ENCODE measurements at regions not wholly inside any gene's neighbourhood (a gene's known extent, or its start where the extent isn't known, plus 50 kb on each side); places are given as distances from the start of the nearest gene placed in this dataset.

- no peak for DNase-seq
Measured at GRCh38 chr19:34305221-34306083, 51.1 kb downstream of the GARRE1 start.

- no peak for DNase-seq
Measured at GRCh38 chr19:34306213-34306661, 51.9 kb downstream of the GARRE1 start.

- no peak for DNase-seq
Measured at GRCh38 chr19:34306824-34307223, 52.5 kb downstream of the GARRE1 start.

- DNase-seq = peak in 3 of 4 experiments; percentile 15 to 40 (median 27)
Measured at GRCh38 chr19:34308381-34309367, 54.3 kb downstream of the GARRE1 start.

GRCh38 chr19:34309368-34310138 is 55.2 kb downstream of the GARRE1 start:
- DNase-seq = no peak

- no peak for DNase-seq
Measured at GRCh38 chr19:34310494-34310981, 54.5 kb upstream of the GPI start.

GRCh38 chr19:34313188-34313587 is 51.8 kb upstream of the GPI start:
- DNase-seq = no peak

- no peak for DNase-seq
Measured at GRCh38 chr19:34314437-34315313, 50.3 kb upstream of the GPI start.
